ENCODE measurements at regions not wholly inside any gene's neighbourhood (a gene's known extent, or its start where the extent isn't known, plus 50 kb on each side); places are given as distances from the start of the nearest gene placed in this dataset.
A peak's percentile ranks its signal among the peaks of the same experiment; 100 is the strongest.

DNA sequence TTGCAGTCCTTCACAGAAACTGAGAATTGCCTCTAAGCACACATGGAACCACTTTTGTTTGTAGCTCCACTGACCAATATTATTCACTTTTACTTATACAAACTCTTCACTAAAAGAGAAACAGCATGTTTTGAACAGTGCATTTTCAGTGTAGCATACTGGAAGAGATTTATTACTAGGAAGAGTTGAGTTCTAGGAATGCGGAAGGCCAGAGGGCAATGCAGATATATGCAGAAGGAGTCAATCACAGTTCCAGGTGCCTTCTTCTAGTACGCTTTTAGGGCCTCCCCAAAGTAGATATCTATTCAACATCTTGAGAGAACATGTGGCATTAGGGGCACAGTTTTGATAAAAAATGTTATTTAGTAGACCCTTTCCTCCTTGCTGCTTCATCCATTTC lies 1654.0 kb upstream of the ZEB2 start:
- no peak for DNase-seq

DNA sequence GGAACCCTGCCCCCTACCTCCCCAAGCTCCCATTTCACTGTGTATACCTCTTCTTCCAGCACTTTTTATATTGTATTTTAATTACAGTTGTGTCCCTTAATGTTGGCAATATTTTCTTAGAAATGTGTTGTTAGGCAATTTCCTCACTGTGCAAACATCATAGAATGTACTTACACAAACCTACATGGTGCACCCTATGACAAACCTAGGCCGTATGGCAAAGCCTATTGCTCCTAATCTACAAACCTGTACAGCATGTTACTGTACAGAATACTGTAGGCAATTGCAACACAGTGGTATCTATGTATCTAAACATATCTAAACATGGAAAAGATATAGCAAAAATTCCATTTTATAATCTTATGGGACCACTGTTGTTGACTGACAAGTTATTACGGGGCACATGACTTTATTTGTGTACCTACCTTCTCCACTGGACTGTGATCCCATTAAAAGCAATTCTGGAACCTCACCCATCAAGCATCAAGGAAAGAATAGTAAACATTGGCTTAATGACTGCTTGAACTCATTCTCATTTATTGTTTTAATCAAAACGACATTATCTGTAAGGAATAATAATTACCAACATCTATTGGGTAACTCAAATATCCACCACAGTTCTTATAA lies 1641.5 kb upstream of the ZEB2 start:
- no peak for DNase-seq

DNA sequence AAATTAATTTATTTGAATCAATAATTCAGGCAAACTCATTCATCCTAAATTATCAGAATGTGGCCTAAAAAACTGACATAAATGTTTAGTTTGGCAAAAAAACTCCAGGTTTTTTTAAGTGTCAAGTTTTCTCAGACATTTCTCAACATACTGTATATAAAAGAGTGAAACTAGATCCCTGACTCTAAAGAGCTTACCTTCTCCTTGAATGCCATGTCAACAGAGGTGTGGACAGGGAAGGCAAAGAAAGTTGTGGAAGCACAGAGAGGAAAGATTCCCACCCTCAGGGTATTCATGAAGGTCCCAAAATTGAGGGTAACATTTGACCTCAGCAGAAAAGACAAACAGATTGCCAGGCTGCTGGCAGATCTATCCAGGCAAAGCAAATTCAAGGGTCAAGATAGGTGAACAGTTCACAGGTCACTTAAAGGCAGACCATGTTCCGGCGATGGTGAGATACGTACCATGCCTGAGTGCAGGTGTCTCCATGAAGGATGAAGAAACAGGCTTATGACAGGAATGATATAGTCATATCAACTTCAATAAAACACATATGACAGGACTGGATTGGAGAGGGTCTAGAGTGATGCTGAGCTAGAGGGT lies 1638.3 kb upstream of the ZEB2 start:
- DNase-seq = no peak

DNA sequence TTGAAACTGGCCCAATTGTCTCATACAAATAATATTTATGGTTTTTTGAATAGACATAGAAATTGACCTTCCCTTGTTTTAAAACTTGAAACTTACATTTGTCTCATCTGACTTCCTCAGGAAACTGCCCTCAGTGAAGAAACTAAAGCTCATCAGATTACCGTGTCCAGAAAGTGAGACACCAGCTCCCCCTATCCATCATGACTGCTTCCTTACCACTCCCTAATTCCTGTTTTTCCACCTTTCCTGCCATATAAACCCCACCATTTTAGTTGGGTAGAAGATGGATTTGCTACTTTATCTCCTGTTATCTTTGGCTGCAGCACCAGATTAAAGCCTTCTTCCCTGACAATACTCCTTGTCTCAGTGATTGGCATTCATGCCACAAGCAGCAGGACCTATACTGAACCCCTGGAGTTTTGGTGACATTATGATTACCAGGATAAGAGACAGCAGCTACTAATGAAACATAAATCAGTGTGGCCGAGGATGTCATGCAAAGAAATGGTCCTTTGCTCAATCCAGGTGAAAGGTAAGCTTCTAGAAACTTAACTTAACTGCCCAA lies 1627.6 kb upstream of the ZEB2 start:
- DNase-seq = no peak

DNA sequence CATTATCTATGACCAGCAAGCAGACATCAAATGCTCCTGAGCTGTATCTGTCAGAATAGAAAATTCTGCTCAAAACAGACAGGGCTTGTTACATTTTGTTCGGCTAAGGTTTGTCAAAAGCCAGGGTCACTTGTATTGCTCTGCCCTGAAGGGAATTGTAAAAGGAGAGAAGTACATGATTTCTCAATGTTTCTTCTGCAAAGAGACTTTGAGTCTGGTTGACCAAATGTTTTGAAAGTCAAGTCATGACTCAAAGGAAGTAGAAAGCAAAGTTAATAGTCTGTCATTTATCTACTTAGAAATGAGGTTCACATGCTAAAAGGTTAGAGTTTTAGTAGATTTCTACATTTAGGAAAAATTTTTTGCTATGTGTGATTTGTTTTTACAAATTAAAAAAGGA lies 1624.1 kb upstream of the ZEB2 start:
- no peak for DNase-seq

DNA sequence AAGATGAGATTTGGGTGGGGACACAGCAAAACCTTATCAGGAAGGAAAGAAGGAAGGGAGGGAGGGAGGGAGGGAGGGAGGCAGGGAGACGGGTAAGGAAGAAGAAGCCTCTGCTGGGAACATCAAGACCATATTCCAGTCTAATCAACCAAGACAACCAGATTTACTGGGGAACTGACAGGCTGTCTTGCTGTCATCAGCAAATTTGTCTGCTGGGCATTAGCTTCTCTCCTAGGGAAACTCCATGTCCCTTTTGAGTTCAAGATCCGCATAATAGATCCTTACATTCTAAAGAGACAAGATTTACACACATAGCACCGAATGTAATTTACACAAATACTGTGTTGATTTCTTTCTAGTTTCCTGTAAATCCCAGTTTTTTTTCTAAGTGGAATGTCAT lies 1618.9 kb upstream of the ZEB2 start:
- no peak for DNase-seq

DNA sequence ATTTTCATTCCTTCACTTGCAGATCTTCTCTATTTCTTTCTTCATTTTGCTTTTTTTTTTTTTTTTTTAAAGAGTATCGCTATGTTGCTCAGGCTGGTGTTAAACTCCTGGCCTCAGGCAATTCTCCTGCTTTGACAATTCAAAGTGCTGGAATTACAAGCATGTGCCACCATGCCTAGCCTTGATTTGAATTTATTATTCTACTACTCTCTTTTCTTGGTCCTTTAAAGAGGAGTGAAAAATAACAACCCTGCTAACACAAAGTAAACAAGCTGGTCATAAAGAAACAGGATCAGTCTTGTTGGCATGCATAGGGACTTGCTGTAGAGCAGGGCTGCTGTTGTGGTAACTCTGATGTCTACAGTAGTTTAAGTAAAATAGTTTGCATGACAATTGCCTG lies 1615.3 kb upstream of the ZEB2 start:
- DNase-seq = no peak

DNA sequence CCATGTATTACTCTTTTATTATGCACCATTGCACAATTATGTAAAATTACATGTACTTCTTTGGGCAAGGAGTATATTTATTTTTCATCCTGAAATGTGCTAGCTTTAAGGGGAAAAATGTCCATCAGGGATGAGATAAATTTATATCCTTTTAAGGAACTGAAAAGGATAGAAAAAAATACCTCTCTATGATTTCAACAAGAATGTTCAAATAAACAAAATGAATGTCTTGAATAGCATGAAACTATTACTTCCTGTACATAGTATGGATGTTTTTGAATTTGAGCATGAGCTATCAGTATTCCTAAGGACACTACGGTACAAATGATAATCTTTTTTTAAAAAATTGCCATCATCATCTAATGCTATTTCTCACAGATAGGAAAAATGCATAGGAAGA lies 1611.9 kb upstream of the ZEB2 start:
- no peak for DNase-seq

DNA sequence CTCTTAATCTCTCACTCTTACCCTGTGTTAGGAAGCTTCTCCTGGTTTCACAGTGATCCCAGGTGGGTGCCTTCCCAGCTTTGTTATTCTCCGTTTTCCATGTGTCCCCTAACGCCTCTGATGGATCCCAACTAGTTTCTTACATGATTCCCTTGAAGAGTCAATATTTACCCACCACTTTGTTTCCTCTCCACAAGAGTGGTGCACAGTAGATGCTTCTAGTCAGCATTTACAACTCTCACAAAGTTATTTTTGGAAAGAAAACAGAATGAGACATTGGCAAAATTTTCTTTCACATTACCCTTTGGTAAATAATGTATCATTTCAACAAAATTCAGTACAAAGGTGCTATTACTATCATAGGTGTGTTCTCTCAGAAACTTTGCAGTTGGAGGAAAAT lies 1611.1 kb upstream of the ZEB2 start:
- DNase-seq = no peak

DNA sequence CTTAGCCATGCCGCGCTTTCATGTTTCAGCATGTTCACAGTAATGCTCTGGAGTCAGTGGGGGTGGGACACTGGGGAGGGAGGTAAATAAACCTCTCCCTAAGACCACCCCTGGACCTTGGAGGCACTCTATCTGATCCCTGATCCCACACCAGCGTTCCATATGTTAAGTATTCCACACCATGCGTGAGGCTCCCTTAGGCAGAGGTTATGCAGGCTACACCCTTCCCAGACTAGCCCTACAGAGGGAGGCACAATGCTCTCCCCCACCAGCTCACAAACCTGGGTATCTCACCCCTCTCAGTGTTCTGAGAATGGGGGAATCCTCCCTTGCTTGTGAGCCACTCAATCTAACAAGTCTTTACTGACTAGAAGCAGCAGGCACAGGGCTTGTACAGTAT lies 1610.4 kb upstream of the ZEB2 start:
- no peak for DNase-seq

DNA sequence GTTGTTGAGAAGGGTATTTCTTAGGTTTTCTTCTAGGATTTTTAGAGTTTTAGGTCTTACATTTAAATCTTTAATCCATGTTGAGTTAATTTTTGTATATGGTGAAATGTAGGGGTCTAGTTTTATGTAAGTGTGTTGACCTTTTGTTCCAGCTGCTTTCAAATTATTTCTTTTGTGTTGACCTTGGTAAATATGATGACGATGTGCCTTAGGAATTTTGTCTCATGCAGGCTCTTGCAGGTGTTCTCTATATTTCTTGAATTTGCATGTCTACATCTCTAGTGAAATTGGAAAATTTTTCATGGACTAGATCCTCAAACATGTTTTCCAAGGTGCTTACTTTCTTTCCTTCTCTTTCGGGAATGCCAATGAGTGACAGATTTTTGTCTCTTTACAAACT lies 1609.3 kb upstream of the ZEB2 start:
- DNase-seq = no peak

DNA sequence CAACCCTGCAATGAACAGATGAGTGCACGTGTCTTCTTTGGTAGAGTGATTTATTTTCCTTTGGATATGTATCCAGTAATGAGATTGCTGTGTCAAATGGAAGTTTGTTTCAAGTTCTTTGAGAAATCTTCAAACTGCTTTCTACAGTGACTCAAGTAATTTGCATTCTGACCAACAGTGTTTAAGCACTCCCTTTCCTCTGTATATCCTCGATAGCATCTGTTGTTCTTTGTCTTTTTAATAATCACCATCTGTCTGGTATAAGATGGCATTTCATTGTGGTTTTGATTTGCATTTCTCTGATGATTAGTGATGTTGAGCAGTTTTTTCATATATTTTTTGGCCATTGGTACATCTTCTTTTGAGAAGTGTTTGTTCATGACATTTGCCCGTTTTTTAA lies 1608.3 kb upstream of the ZEB2 start:
- DNase-seq = no peak

DNA sequence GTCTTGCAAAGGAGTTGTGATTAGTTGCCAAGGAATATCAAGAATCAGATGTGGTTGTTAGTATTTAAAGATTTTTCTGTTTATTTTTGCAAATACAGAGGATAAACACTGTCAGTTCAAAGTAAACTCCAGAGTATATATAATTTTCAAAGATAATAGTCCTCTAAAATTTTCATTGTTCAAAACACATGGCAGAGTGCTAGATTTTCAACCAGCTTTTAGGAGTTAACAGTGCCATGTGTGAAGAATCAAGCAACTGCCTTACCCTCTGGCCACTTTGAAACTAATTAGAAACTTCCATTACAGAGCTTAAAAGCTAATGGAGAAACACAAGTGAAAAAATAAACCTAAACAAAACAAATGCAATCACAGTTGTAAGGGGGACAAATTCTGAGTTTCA lies 1605.6 kb upstream of the ZEB2 start:
- DNase-seq = no peak

DNA sequence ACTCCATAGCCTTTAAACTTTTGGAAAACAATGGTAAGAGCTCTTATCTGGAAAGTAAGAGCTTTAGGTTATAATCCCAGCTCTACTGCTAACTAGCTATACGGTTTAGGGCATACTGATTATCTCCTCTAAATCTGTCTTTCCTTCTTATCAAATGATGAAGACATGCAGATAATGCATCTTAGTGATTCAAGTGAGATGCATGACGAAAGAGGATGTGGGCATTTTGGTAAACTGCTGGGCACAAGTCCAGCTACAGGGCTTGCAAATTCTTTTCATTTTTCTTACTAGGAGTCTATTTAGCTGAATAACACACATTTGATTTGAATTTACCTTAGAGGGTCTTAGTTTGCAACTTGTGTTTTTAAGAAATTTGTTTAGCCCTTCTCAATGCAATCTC lies 1604.8 kb upstream of the ZEB2 start:
- DNase-seq = peak; percentile 80

DNA sequence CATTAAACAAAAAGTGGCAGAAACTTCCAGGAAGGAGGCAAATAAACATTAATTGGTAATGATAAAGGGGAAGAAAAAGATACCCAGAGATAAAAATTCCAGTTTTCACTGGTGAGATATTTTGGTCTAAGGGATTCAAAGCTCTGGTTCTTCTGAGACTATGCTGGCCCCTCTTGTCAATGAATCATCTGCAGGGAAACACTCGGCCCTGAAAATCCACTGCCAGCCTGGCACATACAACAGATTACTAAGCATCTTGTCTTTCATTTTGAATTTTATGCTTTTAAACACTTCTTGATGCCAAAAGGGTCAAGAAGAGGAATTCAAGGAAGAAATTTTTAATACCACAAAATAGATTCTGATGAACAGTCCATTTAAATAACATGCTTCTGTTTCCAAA lies 1603.8 kb upstream of the ZEB2 start:
- DNase-seq = peak; percentile 21

DNA sequence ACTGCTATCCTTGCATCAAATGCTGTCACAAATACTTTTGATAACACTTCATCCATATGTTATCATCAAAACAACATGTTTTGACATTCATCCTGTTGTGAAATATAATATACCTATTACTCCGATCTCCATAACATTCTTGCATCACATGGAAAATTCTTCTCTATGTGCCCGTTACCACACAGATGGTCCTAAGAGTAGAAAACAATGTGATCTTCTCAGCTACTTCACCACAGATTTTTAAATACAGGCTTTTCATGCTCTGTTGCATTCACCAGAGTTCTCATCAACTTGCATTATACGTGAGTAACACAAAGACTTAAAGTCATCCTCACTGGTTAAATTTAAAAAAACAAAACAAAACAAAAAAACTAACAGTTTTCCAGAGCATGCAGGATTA lies 1603.3 kb upstream of the ZEB2 start:
- DNase-seq = no peak

DNA sequence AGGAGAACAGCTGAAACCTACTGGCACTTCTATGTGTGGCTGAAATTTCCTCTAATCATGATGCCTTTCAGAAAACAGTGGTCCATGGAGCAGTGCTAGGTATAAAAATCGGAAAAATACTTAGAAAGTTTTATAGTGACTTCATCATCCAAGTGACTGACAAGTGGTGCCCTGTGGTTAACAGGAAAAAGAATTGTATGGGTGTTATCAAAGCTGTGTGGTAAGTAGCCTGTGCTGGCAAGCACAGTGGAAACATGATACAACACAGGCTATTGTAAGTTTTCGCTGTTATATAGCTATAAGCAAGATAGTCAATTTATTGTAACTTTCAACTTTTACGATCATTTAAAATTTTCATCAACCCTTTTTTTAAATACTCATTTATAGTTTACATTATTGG lies 1599.7 kb upstream of the ZEB2 start:
- no peak for DNase-seq

DNA sequence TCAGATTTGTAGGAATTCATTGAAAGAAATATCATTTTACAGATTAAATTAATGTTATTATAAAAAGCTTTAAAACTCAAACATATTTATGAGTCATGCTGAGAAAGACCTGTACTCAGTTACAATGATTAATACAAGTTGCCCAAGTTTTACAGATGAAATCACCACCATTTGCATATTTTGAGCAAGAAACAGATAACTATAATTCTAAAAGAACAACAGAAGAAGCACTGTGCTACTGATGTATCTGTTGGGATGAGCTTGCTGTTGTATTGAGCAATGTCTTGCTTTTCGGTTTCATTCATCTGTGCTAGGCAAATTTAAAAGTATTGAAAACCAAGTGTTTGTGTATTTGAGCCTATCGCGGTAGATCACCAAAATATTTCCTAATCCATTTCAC lies 1589.1 kb upstream of the ZEB2 start:
- no peak for DNase-seq

DNA sequence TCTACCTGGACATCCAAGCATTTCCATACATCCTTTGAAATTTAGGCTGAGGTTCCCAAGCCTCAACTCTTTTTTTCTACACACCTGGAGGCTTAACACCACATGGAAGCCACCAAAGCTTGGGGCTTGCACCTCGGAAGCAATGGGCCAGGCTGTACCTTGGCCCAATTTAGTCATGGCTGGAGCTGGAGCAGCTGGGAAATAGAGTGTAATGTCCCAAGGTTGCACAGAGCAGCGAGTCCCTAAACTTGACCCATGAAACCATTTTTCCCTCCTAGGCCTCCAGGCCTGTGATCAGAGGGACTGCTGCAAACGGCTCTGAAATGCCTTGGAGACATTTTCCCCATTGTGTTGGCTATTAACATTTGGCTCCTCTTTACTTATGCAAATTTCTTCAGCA lies 1574.3 kb upstream of the ZEB2 start:
- no peak for DNase-seq

DNA sequence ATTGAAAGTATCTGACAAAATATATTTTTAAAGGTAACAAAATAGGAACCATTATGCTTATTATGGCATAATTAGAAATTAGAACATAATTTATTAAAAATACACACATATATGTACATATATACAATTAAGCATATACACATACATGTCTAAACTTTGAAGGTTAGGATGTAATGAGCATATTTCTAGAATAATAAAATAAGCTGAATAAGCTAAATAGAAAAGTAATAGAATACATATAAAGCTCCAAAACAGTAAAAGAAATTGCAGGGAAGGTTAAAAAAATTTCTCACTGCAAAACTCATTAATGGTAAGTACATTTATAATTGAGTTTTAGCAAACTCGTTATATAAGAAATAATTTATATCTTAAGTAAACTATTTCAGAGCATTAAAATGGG lies 1561.5 kb upstream of the ZEB2 start:
- no peak for DNase-seq

DNA sequence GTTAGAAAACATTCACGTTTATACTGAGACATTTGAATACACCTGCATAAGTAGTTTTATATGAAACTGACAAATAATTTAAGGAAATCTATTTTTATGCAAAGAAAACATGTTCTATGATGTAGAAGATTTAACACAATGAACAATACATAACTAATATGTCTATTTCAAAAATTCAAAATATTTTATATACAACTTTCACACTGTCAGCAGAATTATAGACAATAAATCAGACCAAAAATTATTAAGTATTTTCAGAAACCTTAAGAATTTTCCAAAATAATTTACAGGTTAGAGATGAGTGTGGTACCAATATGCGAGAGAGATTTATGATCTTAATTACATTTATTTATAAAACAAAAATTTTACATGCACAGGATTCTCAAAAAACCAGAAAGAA lies 1561.0 kb upstream of the ZEB2 start:
- DNase-seq = no peak

DNA sequence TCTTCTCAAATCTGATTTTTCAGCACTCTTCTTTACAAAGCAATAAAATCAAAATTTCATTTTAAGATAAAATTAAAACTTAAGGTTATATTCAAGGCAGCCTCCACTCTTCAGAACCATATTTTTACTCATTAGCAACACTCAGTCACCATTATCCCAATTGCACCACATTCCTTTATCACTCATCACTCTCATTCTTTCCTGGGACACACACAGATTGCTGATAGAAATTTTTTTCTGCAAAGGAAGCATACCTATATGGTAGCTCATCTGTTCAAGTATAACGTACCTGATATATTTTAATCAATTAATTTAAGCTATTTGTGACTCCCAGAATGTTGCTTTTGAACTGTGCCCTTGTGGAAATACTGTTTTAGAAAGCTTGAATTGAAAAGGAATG lies 1559.3 kb upstream of the ZEB2 start:
- DNase-seq = peak; percentile 52

DNA sequence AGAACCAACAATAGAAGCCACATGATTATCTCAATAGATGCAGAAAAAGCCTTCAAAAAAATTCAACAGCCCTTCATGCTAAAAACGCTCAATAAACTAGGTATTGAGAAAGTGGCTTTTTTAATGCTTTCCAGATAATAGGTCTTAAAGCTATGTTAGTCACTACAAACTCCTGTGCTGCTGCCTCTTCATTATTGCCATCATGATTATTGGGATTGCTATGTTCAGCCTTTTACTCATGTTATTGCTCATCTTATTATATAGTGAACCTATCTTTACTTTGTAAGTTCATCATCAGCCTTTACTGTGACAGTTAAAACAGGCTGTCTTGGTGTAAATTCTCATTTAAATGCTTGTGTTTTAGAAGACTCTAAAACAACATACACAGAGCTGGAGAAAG lies 1557.2 kb upstream of the ZEB2 start:
- DNase-seq = peak; percentile 25

DNA sequence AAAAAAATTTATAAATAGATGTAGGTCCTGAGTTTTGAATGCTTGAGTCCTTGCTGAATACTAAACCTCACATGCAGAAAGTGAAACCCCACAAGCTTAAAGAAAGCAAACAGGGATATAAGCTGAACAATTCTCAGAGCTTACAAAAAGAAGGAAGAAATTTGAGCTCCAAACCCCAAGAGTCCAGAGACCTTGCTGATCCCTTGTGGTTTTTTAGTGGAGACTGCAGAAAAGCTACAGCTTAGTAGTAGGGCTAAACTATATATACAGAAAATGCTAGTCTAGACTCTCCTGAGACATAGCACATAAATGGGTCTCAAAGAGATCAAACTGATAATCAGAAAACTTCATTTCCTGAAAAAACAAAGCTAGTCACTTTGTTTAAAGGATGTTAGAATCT lies 1548.1 kb upstream of the ZEB2 start:
- DNase-seq = no peak

DNA sequence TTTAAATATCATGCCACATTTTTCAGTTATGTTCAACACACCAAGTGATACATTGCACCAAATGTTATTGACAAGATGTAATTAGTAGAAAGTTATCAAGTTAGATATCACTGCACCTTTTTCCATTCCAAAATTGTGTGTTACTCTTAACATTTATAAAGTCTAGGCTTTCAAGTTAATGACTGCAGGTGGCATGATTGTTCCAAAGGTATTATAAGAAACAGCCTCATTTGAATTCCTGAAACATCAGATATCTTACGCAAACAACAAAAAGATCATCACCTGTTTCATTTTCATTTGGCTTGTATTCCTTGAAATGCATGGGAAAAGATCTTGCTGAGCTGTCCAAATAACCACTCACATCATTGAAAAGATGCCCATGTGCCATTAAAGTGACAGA lies 1528.2 kb upstream of the ZEB2 start:
- no peak for DNase-seq

Data from fibroblast of skin of right biceps (primary cell).